ENCODE measurements at regions not wholly inside any gene's neighbourhood (a gene's known extent, or its start where the extent isn't known, plus 50 kb on each side); places are given as distances from the start of the nearest gene placed in this dataset.

DNA sequence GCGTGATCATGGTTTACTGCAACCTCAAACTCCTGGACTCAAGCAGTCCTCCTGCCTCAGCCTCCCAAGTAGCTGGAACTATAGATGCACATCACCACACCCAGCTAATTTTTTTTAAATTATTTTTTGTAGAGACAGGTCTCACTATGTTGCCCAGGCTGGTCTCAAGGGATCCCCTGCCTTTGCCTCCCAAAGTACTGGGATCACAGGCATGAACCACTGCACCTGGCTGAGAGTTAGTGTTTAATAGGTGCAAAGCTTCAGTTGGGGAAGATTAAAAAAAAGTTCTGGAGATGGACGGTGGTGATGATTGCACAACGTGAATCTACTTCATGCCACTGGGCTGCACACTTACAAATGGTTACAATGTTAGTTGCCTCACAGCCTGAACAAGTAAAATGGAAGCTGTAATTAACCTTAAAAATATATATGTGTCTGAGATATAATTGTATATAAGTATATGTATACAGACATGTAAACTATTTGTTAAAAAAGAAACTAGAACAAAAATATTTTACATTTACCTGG, 106.4 kb upstream of the ZNF438 start:
- no peak overlapping the region for H3K4ac ChIP-seq (ENCODE audit: low read depth, low read length)

DNA sequence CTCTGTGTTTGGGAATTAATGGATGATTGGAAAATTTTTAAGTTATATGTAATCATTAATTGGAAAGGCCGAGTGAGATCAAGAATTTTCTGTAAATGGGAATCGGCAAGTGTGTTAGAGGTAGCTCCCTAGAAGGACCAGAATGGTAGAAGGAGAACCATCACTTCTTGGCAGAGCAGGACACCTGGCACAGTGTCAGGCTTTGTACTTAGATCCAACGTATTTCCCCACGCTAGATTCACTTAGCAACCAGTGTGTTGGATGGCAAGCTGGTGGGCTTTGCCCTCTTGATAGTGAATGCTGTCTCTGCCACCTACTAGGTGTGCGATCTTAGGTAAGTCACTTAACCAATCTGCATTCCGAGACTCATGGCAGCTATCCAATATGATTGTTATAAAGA, 107.8 kb upstream of the ZNF438 start:
- H4K8ac ChIP-seq (ENCODE audit: low read depth, low read length): no peak overlapping the region
- no peak overlapping the region for H3K9ac ChIP-seq (ENCODE audit: low read length)
- 100% methylated on average over 2 of the region's 6 CpGs for WGBS (ENCODE audit: extremely low coverage, insufficient coverage, low lambda C conversion rate)

More for the DNA sequence above, 106.4 kb upstream of the ZNF438 start:
- WGBS (ENCODE audit: extremely low coverage, insufficient coverage, low lambda C conversion rate): no CpG with 5 or more reads among the region's 3 CpGs
- no peak for DNase-seq
- H3K4me1 ChIP-seq (ENCODE audit: control insufficient read depth, low read depth, low read length): peaks cover 6% of the 10 kb centered on the region
- no peaks in the 10 kb centered on the region for H3K79me2 ChIP-seq (ENCODE audit: control insufficient read depth, insufficient read depth, low read length)
- no peak overlapping the region for H4K8ac ChIP-seq (ENCODE audit: low read depth, low read length)
- H2BK5ac ChIP-seq (ENCODE audit: low read length): no peak overlapping the region
- H3K23ac ChIP-seq (ENCODE audit: low read length): no peak overlapping the region
- no peak overlapping the region for H3K56ac ChIP-seq (ENCODE audit: low read length)
- no peak overlapping the region for H3K4me3 ChIP-seq (ENCODE audit: low read length)
- H3K36me3 ChIP-seq (ENCODE audit: control insufficient read depth, insufficient read depth, low read length): no peaks in the 10 kb centered on the region
- no peak overlapping the region for H3K18ac ChIP-seq (ENCODE audit: low read length)
- no peak overlapping the region for H2BK15ac ChIP-seq (replicated peaks; ENCODE audit: low read depth)
- H2AK5ac ChIP-seq (ENCODE audit: low read length): no peak overlapping the region
- no peak overlapping the region for H3K4me2 ChIP-seq (ENCODE audit: low read length)
- no peaks in the 10 kb centered on the region for H3K27me3 ChIP-seq (ENCODE audit: insufficient read depth, low read length, poor library complexity)
- H3K79me1 ChIP-seq (ENCODE audit: low read length): no peaks in the 10 kb centered on the region
- no peak overlapping the region for H2BK120ac ChIP-seq (ENCODE audit: low read depth, low read length)
- no peak overlapping the region for H4K5ac ChIP-seq (ENCODE audit: low read length)
- no peak overlapping the region for H3K9ac ChIP-seq (ENCODE audit: low read length)
- H3K27ac ChIP-seq (ENCODE audit: low read depth, low read length): no peak overlapping the region

DNA sequence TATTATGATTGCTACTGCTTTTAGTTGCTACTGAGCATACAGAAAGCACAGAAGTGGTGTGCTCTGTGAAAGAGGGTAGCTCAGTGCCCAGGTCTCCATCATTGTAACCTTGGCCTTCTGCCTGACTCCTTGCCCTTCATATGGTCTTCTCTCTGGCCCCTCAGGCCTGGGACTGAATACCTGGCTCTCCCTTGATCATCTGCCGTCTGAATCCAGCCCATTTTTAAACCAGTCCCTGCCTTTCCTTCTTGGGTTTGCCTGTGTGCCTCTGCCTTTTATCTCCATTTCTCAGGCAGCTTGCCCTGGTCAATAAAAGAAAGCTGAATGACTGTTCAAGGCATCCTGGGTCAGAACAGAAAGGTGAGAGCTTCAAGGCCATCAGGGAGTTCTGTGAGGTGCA, 109.1 kb upstream of the ZNF438 start:
- no peak overlapping the region for H3K4me3 ChIP-seq (ENCODE audit: low read length)
- no peak overlapping the region for H4K5ac ChIP-seq (ENCODE audit: low read length)
- H3K79me2 ChIP-seq (ENCODE audit: control insufficient read depth, insufficient read depth, low read length): no peaks in the 10 kb centered on the region
- no peaks in the 10 kb centered on the region for H3K4me1 ChIP-seq (ENCODE audit: control insufficient read depth, low read depth, low read length)
- H3K79me1 ChIP-seq (ENCODE audit: low read length): no peaks in the 10 kb centered on the region
- H3K56ac ChIP-seq (ENCODE audit: low read length): no peak overlapping the region
- no peak overlapping the region for H3K18ac ChIP-seq (ENCODE audit: low read length)
- H2BK120ac ChIP-seq (ENCODE audit: low read depth, low read length): no peak overlapping the region
- H3K4ac ChIP-seq (ENCODE audit: low read depth, low read length): no peak overlapping the region
- H3K27ac ChIP-seq (ENCODE audit: low read depth, low read length): no peak overlapping the region
- WGBS (ENCODE audit: extremely low coverage, insufficient coverage, low lambda C conversion rate): no CpG with 5 or more reads among the region's 1 CpG
- H3K9ac ChIP-seq (ENCODE audit: low read length): no peak overlapping the region
- no peaks in the 10 kb centered on the region for H3K36me3 ChIP-seq (ENCODE audit: control insufficient read depth, insufficient read depth, low read length)
- no peak for DNase-seq
- H3K23ac ChIP-seq (ENCODE audit: low read length): no peak overlapping the region
- no peaks in the 10 kb centered on the region for H3K27me3 ChIP-seq (ENCODE audit: insufficient read depth, low read length, poor library complexity)
- no peak overlapping the region for H3K4me2 ChIP-seq (ENCODE audit: low read length)
- H2BK15ac ChIP-seq (replicated peaks; ENCODE audit: low read depth): no peak overlapping the region
- no peak overlapping the region for H2BK5ac ChIP-seq (ENCODE audit: low read length)
- H2AK5ac ChIP-seq (ENCODE audit: low read length): no peak overlapping the region
- H4K8ac ChIP-seq (ENCODE audit: low read depth, low read length): no peak overlapping the region

More for the DNA sequence above, 107.8 kb upstream of the ZNF438 start:
- H3K56ac ChIP-seq (ENCODE audit: low read length): no peak overlapping the region
- H3K27me3 ChIP-seq (ENCODE audit: insufficient read depth, low read length, poor library complexity): no peaks in the 10 kb centered on the region
- no peak overlapping the region for H4K5ac ChIP-seq (ENCODE audit: low read length)
- H3K79me1 ChIP-seq (ENCODE audit: low read length): no peaks in the 10 kb centered on the region
- no peak overlapping the region for H3K4me2 ChIP-seq (ENCODE audit: low read length)
- H3K27ac ChIP-seq (ENCODE audit: low read depth, low read length): no peak overlapping the region
- H3K36me3 ChIP-seq (ENCODE audit: control insufficient read depth, insufficient read depth, low read length): no peaks in the 10 kb centered on the region
- no peak overlapping the region for H2AK5ac ChIP-seq (ENCODE audit: low read length)
- no peak overlapping the region for H3K4me3 ChIP-seq (ENCODE audit: low read length)
- no peak for DNase-seq
- no peaks in the 10 kb centered on the region for H3K79me2 ChIP-seq (ENCODE audit: control insufficient read depth, insufficient read depth, low read length)
- H3K18ac ChIP-seq (ENCODE audit: low read length): no peak overlapping the region
- H3K23ac ChIP-seq (ENCODE audit: low read length): no peak overlapping the region
- no peak overlapping the region for H2BK15ac ChIP-seq (replicated peaks; ENCODE audit: low read depth)
- H2BK120ac ChIP-seq (ENCODE audit: low read depth, low read length): no peak overlapping the region
- peaks cover 2% of the 10 kb centered on the region for H3K4me1 ChIP-seq (ENCODE audit: control insufficient read depth, low read depth, low read length)
- H2BK5ac ChIP-seq (ENCODE audit: low read length): no peak overlapping the region
- H3K4ac ChIP-seq (ENCODE audit: low read depth, low read length): no peak overlapping the region

DNA sequence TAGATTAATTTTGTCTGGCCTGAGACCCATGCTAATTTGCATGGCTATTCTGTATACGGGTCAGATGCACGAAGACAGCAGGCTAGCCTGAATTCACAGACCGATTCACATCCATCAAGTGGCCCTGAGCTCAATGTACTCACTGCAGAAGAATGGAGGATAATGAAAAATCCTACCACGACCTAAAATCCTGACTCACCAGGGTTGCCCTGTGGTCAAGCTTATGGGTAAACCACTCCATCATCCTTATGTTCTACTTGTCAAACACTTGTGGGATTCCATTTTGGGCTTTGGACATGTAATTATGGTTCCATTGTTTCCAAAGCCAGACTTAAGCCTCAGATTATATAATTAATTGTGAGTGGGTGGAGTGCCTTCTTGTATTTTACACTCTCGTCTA, 110.4 kb upstream of the ZNF438 start:
- no peaks in the 10 kb centered on the region for H3K79me2 ChIP-seq (ENCODE audit: control insufficient read depth, insufficient read depth, low read length)
- H3K9ac ChIP-seq (ENCODE audit: low read length): no peak overlapping the region
- no peak overlapping the region for H2BK5ac ChIP-seq (ENCODE audit: low read length)
- H3K23ac ChIP-seq (ENCODE audit: low read length): no peak overlapping the region
- H3K27me3 ChIP-seq (ENCODE audit: insufficient read depth, low read length, poor library complexity): no peaks in the 10 kb centered on the region
- H3K36me3 ChIP-seq (ENCODE audit: control insufficient read depth, insufficient read depth, low read length): no peaks in the 10 kb centered on the region
- H3K4me1 ChIP-seq (ENCODE audit: control insufficient read depth, low read depth, low read length): no peaks in the 10 kb centered on the region
- H2AK5ac ChIP-seq (ENCODE audit: low read length): no peak overlapping the region
- no peak for DNase-seq
- H3K27ac ChIP-seq (ENCODE audit: low read depth, low read length): no peak overlapping the region
- H4K5ac ChIP-seq (ENCODE audit: low read length): no peak overlapping the region
- no peak overlapping the region for H2BK120ac ChIP-seq (ENCODE audit: low read depth, low read length)
- no peak overlapping the region for H2BK15ac ChIP-seq (replicated peaks; ENCODE audit: low read depth)
- no peaks in the 10 kb centered on the region for H3K79me1 ChIP-seq (ENCODE audit: low read length)
- no peak overlapping the region for H3K18ac ChIP-seq (ENCODE audit: low read length)
- no peak overlapping the region for H3K4me3 ChIP-seq (ENCODE audit: low read length)
- no peak overlapping the region for H4K8ac ChIP-seq (ENCODE audit: low read depth, low read length)
- no peak overlapping the region for H3K4me2 ChIP-seq (ENCODE audit: low read length)
- no peak overlapping the region for H3K4ac ChIP-seq (ENCODE audit: low read depth, low read length)
- no CpG with 5 or more reads among the region's 5 CpGs for WGBS (ENCODE audit: extremely low coverage, insufficient coverage, low lambda C conversion rate)
- no peak overlapping the region for H3K56ac ChIP-seq (ENCODE audit: low read length)

DNA sequence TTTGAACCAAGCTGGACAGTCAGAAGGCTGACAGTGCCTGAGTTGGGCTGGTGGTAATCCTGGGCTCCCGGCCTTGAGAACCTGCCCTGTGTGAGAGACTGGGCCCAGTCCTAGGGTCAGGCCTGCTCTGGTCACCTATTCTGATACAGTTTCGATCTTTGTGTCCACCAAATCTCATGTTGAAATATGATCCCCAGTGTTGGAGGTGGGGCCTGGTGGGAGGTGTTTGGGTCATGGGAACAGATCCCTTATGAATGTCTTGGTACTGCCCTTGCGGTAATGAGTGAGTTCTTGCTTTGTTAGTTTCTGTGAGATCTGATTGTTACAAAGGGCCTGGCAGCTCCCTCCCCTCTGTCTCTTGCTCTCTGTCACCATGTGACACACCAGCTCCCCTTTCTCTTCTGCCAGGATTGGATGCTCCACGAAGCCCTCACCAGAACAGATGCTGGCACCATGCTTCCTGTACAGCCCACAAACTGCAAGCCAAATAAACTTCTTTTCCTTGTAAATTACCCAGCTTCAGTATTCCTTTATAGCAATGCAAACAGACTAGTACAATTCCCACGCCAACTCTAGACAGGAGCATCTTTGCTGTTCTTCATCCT, 111.8 kb upstream of the ZNF438 start:
- no peak overlapping the region for H3K23ac ChIP-seq (ENCODE audit: low read length)
- H3K56ac ChIP-seq (ENCODE audit: low read length): no peak overlapping the region
- H3K9ac ChIP-seq (ENCODE audit: low read length): no peak overlapping the region
- H3K27me3 ChIP-seq (ENCODE audit: insufficient read depth, low read length, poor library complexity): no peaks in the 10 kb centered on the region
- no peak overlapping the region for H2BK5ac ChIP-seq (ENCODE audit: low read length)
- no peaks in the 10 kb centered on the region for H3K79me1 ChIP-seq (ENCODE audit: low read length)
- no peak overlapping the region for H3K4me2 ChIP-seq (ENCODE audit: low read length)
- no peak overlapping the region for H2BK15ac ChIP-seq (replicated peaks; ENCODE audit: low read depth)
- H3K27ac ChIP-seq (ENCODE audit: low read depth, low read length): no peak overlapping the region
- no peaks in the 10 kb centered on the region for H3K36me3 ChIP-seq (ENCODE audit: control insufficient read depth, insufficient read depth, low read length)
- no peak overlapping the region for H3K4ac ChIP-seq (ENCODE audit: low read depth, low read length)
- H3K18ac ChIP-seq (ENCODE audit: low read length): no peak overlapping the region
- DNase-seq: no peak
- WGBS (ENCODE audit: extremely low coverage, insufficient coverage, low lambda C conversion rate): no CpG with 5 or more reads among the region's 5 CpGs
- no peak overlapping the region for H2AK5ac ChIP-seq (ENCODE audit: low read length)
- no peak overlapping the region for H4K5ac ChIP-seq (ENCODE audit: low read length)
- no peak overlapping the region for H2BK120ac ChIP-seq (ENCODE audit: low read depth, low read length)
- no peaks in the 10 kb centered on the region for H3K4me1 ChIP-seq (ENCODE audit: control insufficient read depth, low read depth, low read length)
- H3K79me2 ChIP-seq (ENCODE audit: control insufficient read depth, insufficient read depth, low read length): no peaks in the 10 kb centered on the region
- H4K8ac ChIP-seq (ENCODE audit: low read depth, low read length): no peak overlapping the region
- no peak overlapping the region for H3K4me3 ChIP-seq (ENCODE audit: low read length)

GRCh38 chr10:31145986-31146385, 114.3 kb upstream of the ZNF438 start:
- no peak overlapping the region for H2BK120ac ChIP-seq (ENCODE audit: low read depth, low read length)
- H3K4ac ChIP-seq (ENCODE audit: low read depth, low read length): no peak overlapping the region
- H3K56ac ChIP-seq (ENCODE audit: low read length): peak overlapping the region; percentile 18
- H3K27ac ChIP-seq (ENCODE audit: low read depth, low read length): no peak overlapping the region
- H4K8ac ChIP-seq (ENCODE audit: low read depth, low read length): no peak overlapping the region
- WGBS (ENCODE audit: extremely low coverage, insufficient coverage, low lambda C conversion rate): no CpG with 5 or more reads among the region's 5 CpGs
- no peak overlapping the region for H3K18ac ChIP-seq (ENCODE audit: low read length)
- no peaks in the 10 kb centered on the region for H3K4me1 ChIP-seq (ENCODE audit: control insufficient read depth, low read depth, low read length)
- no peak overlapping the region for H2AK5ac ChIP-seq (ENCODE audit: low read length)
- H2BK15ac ChIP-seq (replicated peaks; ENCODE audit: low read depth): no peak overlapping the region
- no peak overlapping the region for H2BK5ac ChIP-seq (ENCODE audit: low read length)
- H3K36me3 ChIP-seq (ENCODE audit: control insufficient read depth, insufficient read depth, low read length): no peaks in the 10 kb centered on the region
- no peak overlapping the region for H3K9ac ChIP-seq (ENCODE audit: low read length)
- H3K79me1 ChIP-seq (ENCODE audit: low read length): no peaks in the 10 kb centered on the region
- no peaks in the 10 kb centered on the region for H3K79me2 ChIP-seq (ENCODE audit: control insufficient read depth, insufficient read depth, low read length)
- no peak overlapping the region for H4K5ac ChIP-seq (ENCODE audit: low read length)
- no peak overlapping the region for H3K23ac ChIP-seq (ENCODE audit: low read length)
- no peak overlapping the region for H3K4me3 ChIP-seq (ENCODE audit: low read length)
- H3K4me2 ChIP-seq (ENCODE audit: low read length): no peak overlapping the region
- DNase-seq: no peak
- H3K27me3 ChIP-seq (ENCODE audit: insufficient read depth, low read length, poor library complexity): no peaks in the 10 kb centered on the region
